OCI-LY3 (cell line): ENCODE measurements at regions not wholly inside any gene's neighbourhood (a gene's known extent, or its start where the extent isn't known, plus 50 kb on each side); places are given as distances from the start of the nearest gene placed in this dataset.

Experiments used
- EZH2phosphoT487 ChIP-seq: fragments of 200-600 bp; shearing (Covaris generic); IDR thresholded peaks from 2 replicates; pipeline ENCODE4 v1.6.1; 2018; ENCODE audit warnings: antibody characterized with exemption, mixed run types, low read depth
- TF ChIP-seq, protein P1 (sequence below): fragments of 200-600, 300-600 bp; sonication (generic); IDR thresholded peaks from 2 replicates; pipeline ENCODE4 v1.5.1; 2014; ENCODE audit warnings: antibody characterized with exemption, low read length, low read depth

DNA sequence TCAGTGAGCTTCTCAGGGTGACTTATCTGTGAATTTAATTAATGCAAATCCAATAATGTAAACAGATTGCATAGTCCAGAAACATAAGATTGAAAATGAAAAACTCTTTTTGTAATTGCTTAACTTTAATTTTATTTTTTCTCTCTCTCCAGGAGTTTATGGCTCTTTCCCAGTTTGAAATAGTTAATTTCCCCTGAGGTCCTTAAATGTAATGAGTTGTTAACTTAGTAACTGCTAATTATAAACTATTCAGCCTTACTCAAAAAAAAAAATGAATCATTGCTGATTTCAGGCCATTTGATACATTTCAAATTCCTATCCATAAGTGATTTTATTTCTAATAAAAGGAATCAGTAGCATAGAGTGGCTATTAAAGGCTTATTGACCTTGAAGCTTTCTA lies 84.1 kb upstream of the TRPC4 start:
- TF ChIP-seq, protein P1, sequence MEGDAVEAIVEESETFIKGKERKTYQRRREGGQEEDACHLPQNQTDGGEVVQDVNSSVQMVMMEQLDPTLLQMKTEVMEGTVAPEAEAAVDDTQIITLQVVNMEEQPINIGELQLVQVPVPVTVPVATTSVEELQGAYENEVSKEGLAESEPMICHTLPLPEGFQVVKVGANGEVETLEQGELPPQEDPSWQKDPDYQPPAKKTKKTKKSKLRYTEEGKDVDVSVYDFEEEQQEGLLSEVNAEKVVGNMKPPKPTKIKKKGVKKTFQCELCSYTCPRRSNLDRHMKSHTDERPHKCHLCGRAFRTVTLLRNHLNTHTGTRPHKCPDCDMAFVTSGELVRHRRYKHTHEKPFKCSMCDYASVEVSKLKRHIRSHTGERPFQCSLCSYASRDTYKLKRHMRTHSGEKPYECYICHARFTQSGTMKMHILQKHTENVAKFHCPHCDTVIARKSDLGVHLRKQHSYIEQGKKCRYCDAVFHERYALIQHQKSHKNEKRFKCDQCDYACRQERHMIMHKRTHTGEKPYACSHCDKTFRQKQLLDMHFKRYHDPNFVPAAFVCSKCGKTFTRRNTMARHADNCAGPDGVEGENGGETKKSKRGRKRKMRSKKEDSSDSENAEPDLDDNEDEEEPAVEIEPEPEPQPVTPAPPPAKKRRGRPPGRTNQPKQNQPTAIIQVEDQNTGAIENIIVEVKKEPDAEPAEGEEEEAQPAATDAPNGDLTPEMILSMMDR, result no peak
- no peak for TF ChIP-seq EZH2phosphoT487
